ENCODE measurements at regions not wholly inside any gene's neighbourhood (a gene's known extent, or its start where the extent isn't known, plus 50 kb on each side); places are given as distances from the start of the nearest gene placed in this dataset.

GRCh38 chr5:91864962-91865361 lies 481.8 kb upstream of the ARRDC3 start:
- H3K9me3 Mint-ChIP-seq (ENCODE audit: low read depth): peaks cover 5% of the 10 kb centered on the region
- no peaks in the 10 kb centered on the region for H3K36me3 Mint-ChIP-seq
- no peak overlapping the region for H3K4me3 Mint-ChIP-seq
- H3K27ac Mint-ChIP-seq: no peak overlapping the region
- H3K27me3 Mint-ChIP-seq: no peaks in the 10 kb centered on the region
- H3K4me1 Mint-ChIP-seq (ENCODE audit: low read depth): no peaks in the 10 kb centered on the region

GRCh38 chr5:91851670-91852069 lies 468.6 kb upstream of the ARRDC3 start:
- H3K36me3 Mint-ChIP-seq: no peaks in the 10 kb centered on the region
- no peak overlapping the region for H3K4me3 Mint-ChIP-seq
- no peaks in the 10 kb centered on the region for H3K4me1 Mint-ChIP-seq (ENCODE audit: low read depth)
- no peaks in the 10 kb centered on the region for H3K27me3 Mint-ChIP-seq
- H3K27ac Mint-ChIP-seq: no peak overlapping the region
- H3K9me3 Mint-ChIP-seq (ENCODE audit: low read depth): peaks cover 3% of the 10 kb centered on the region

GRCh38 chr5:91850031-91850430 lies 466.9 kb upstream of the ARRDC3 start:
- H3K27ac Mint-ChIP-seq: no peak overlapping the region
- no peaks in the 10 kb centered on the region for H3K9me3 Mint-ChIP-seq (ENCODE audit: low read depth)
- no peaks in the 10 kb centered on the region for H3K36me3 Mint-ChIP-seq
- H3K4me3 Mint-ChIP-seq: no peak overlapping the region
- H3K4me1 Mint-ChIP-seq (ENCODE audit: low read depth): no peaks in the 10 kb centered on the region
- no peaks in the 10 kb centered on the region for H3K27me3 Mint-ChIP-seq

GRCh38 chr5:91849069-91849468 lies 466.0 kb upstream of the ARRDC3 start:
- H3K9me3 Mint-ChIP-seq (ENCODE audit: low read depth): no peaks in the 10 kb centered on the region
- H3K4me1 Mint-ChIP-seq (ENCODE audit: low read depth): no peaks in the 10 kb centered on the region
- H3K4me3 Mint-ChIP-seq: no peak overlapping the region
- no peaks in the 10 kb centered on the region for H3K36me3 Mint-ChIP-seq
- no peaks in the 10 kb centered on the region for H3K27me3 Mint-ChIP-seq
- H3K27ac Mint-ChIP-seq: no peak overlapping the region

- Mint-ChIP-seq H3K9me3 (ENCODE audit: low read depth) (no peaks in the 10 kb centered on the region), H3K36me3 (no peaks in the 10 kb centered on the region), H3K4me1 (ENCODE audit: low read depth) (no peaks in the 10 kb centered on the region), H3K27me3 (no peaks in the 10 kb centered on the region), H3K4me3 (no peak overlapping the region), H3K27ac (no peak overlapping the region)
Measured at GRCh38 chr5:91848453-91848852, 465.3 kb upstream of the ARRDC3 start.

- Mint-ChIP-seq H3K27ac (no peak overlapping the region), H3K9me3 (ENCODE audit: low read depth) (no peaks in the 10 kb centered on the region), H3K27me3 (no peaks in the 10 kb centered on the region), H3K4me3 (no peak overlapping the region), H3K4me1 (ENCODE audit: low read depth) (no peaks in the 10 kb centered on the region), H3K36me3 (no peaks in the 10 kb centered on the region)
Measured at GRCh38 chr5:91841423-91841822, 458.3 kb upstream of the ARRDC3 start.

DNA sequence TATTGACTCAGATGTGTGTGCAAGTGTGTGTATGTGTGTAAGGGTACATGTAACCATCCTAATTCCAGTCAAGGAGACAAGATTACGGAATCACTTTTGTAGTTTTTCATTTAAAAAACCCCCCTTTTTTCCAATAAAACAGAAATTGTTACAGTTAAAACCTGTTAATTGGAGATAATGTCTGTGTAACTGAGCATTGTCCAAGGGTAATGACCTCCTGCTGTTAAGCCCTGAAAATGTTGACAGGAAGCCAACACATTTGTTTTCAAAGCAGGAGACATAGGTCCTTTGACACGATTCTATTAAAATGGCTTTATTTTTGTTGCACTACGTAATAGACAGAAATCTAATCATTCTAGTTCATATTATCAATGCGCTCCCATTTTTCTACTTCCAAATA lies 457.3 kb upstream of the ARRDC3 start:
- Mint-ChIP-seq H3K4me3 (no peak overlapping the region), H3K27ac (no peak overlapping the region), H3K27me3 (no peaks in the 10 kb centered on the region), H3K36me3 (no peaks in the 10 kb centered on the region), H3K9me3 (ENCODE audit: low read depth) (no peaks in the 10 kb centered on the region), H3K4me1 (ENCODE audit: low read depth) (no peaks in the 10 kb centered on the region)

- H3K4me3 Mint-ChIP-seq: no peak overlapping the region
- H3K9me3 Mint-ChIP-seq (ENCODE audit: low read depth): no peaks in the 10 kb centered on the region
- no peaks in the 10 kb centered on the region for H3K27me3 Mint-ChIP-seq
Measured at GRCh38 chr5:91839721-91840120, 456.6 kb upstream of the ARRDC3 start.

GRCh38 chr5:91839233-91839632 lies 456.1 kb upstream of the ARRDC3 start:
- Mint-ChIP-seq H3K27ac (no peak overlapping the region), H3K4me3 (no peak overlapping the region), H3K4me1 (ENCODE audit: low read depth) (no peaks in the 10 kb centered on the region)

More at GRCh38 chr5:91839721-91840120, 456.6 kb upstream of the ARRDC3 start:
- H3K27ac Mint-ChIP-seq: no peak overlapping the region
- H3K4me1 Mint-ChIP-seq (ENCODE audit: low read depth): no peaks in the 10 kb centered on the region
- no peaks in the 10 kb centered on the region for H3K36me3 Mint-ChIP-seq

DNA sequence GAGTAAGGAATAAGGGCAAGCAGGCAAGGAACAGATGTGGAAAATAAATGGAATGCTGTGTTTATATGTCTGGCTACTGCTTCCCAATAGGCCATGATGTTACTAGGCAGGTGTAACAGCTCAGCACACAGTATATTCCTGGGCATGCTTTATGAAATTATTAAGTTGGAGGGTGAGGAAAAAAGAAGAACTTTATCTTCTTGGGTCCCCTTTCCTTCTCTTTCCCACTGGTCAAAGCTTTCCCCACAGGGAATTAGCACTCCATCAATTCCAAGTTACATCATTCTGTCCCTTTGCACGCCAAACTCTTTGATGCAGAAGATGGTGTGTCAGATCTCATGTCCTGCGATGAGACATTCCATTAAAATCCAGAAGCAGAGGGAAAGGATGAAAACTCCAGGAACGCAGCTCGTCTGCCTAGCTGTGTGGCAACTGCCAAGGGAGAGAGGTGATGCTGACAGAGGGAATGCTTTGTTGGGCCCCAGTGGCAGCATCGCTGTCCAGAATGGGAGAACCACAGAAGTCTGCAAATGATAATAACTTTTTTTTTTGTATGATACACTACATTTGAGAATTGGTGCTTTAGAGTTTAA lies 447.3 kb upstream of the ARRDC3 start:
- Mint-ChIP-seq H3K27me3 (no peaks in the 10 kb centered on the region), H3K36me3 (no peaks in the 10 kb centered on the region), H3K4me1 (ENCODE audit: low read depth) (no peaks in the 10 kb centered on the region), H3K4me3 (no peak overlapping the region), H3K9me3 (ENCODE audit: low read depth) (no peaks in the 10 kb centered on the region), H3K27ac (no peak overlapping the region)

More at GRCh38 chr5:91839233-91839632, 456.1 kb upstream of the ARRDC3 start:
- Mint-ChIP-seq H3K9me3 (ENCODE audit: low read depth) (no peaks in the 10 kb centered on the region), H3K27me3 (no peaks in the 10 kb centered on the region), H3K36me3 (no peaks in the 10 kb centered on the region)

GRCh38 chr5:91825618-91826017 lies 442.5 kb upstream of the ARRDC3 start:
- Mint-ChIP-seq H3K36me3 (no peaks in the 10 kb centered on the region), H3K27ac (no peak overlapping the region), H3K4me3 (no peak overlapping the region), H3K27me3 (no peaks in the 10 kb centered on the region), H3K9me3 (ENCODE audit: low read depth) (peaks cover 3% of the 10 kb centered on the region), H3K4me1 (ENCODE audit: low read depth) (no peaks in the 10 kb centered on the region)

DNA sequence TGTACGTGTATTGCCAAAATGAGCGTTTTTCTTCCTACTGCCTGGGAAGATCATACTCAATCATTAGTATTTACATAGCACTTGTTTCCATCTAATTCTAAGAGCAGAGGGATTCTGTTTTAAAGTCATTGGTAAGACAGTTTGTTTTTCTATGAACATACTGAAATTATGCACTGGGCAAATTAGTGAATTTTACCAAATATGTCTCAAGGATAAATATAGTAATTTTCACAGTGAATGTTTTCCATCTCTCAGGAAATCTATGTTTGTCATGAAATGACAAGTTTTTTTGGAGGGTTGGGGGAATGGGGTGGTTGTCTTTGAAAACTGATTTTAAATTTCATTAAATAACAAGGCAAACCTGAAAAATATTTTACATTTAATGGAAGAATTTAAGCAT lies 441.3 kb upstream of the ARRDC3 start:
- H3K4me1 Mint-ChIP-seq (ENCODE audit: low read depth): no peaks in the 10 kb centered on the region
- no peak overlapping the region for H3K4me3 Mint-ChIP-seq
- no peak overlapping the region for H3K27ac Mint-ChIP-seq
- no peaks in the 10 kb centered on the region for H3K27me3 Mint-ChIP-seq
- no peaks in the 10 kb centered on the region for H3K36me3 Mint-ChIP-seq
- peaks cover 3% of the 10 kb centered on the region for H3K9me3 Mint-ChIP-seq (ENCODE audit: low read depth)

GRCh38 chr5:91820874-91821273 lies 437.8 kb upstream of the ARRDC3 start:
- Mint-ChIP-seq H3K4me3 (no peak overlapping the region), H3K36me3 (no peaks in the 10 kb centered on the region), H3K27ac (no peak overlapping the region), H3K27me3 (no peaks in the 10 kb centered on the region), H3K4me1 (ENCODE audit: low read depth) (no peaks in the 10 kb centered on the region), H3K9me3 (ENCODE audit: low read depth) (peaks cover 3% of the 10 kb centered on the region)

GRCh38 chr5:91816681-91817080 lies 433.6 kb upstream of the ARRDC3 start:
- H3K36me3 Mint-ChIP-seq: no peaks in the 10 kb centered on the region
- no peaks in the 10 kb centered on the region for H3K27me3 Mint-ChIP-seq
- no peak overlapping the region for H3K4me3 Mint-ChIP-seq
- no peaks in the 10 kb centered on the region for H3K4me1 Mint-ChIP-seq (ENCODE audit: low read depth)
- peaks cover 3% of the 10 kb centered on the region for H3K9me3 Mint-ChIP-seq (ENCODE audit: low read depth)
- no peak overlapping the region for H3K27ac Mint-ChIP-seq

GRCh38 chr5:91797576-91797975 lies 414.5 kb upstream of the ARRDC3 start:
- Mint-ChIP-seq H3K9me3 (ENCODE audit: low read depth) (peaks cover 3% of the 10 kb centered on the region), H3K4me1 (ENCODE audit: low read depth) (no peaks in the 10 kb centered on the region), H3K4me3 (no peak overlapping the region), H3K27ac (no peak overlapping the region), H3K36me3 (no peaks in the 10 kb centered on the region), H3K27me3 (no peaks in the 10 kb centered on the region)

DNA sequence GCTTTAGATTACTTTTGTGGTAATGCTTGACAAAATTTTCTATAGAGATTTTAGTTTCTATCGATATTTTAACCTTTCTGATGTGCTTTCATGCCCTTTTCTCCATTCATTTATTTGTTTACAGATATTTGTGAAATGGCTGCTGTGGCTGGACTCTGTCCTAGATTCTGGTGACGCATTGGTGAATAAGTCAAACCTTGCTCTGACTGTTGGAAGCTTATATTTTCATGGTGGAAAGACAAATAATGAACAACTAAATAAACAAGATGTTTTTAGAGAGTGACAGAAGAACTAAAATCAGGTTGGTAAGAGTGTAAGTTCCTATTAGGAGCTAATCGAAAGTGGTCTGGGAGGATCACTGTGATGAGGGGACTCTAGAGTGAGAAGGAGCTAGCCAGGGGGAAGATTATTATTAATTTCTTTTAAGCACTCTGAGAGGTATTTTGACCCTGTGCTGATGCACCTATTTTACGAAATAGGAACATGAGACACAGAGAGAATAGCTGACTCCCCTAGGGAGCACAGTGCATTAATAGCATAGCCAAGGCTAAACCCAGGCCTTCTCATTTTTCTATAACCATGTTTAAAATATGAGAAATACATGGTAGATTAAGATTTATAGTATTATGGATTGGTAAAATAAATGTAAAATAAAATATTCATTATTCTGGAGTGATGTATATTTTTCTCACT lies 411.9 kb upstream of the ARRDC3 start:
- H3K4me1 Mint-ChIP-seq (ENCODE audit: low read depth): no peaks in the 10 kb centered on the region

More for the DNA sequence above, 411.9 kb upstream of the ARRDC3 start:
- H3K27me3 Mint-ChIP-seq: no peaks in the 10 kb centered on the region
- H3K27ac Mint-ChIP-seq: no peak overlapping the region
- H3K4me3 Mint-ChIP-seq: no peak overlapping the region
- no peaks in the 10 kb centered on the region for H3K9me3 Mint-ChIP-seq (ENCODE audit: low read depth)
- H3K36me3 Mint-ChIP-seq: no peaks in the 10 kb centered on the region
